ENCODE measurements at regions not wholly inside any gene's neighbourhood (a gene's known extent, or its start where the extent isn't known, plus 50 kb on each side); places are given as distances from the start of the nearest gene placed in this dataset.

DNA sequence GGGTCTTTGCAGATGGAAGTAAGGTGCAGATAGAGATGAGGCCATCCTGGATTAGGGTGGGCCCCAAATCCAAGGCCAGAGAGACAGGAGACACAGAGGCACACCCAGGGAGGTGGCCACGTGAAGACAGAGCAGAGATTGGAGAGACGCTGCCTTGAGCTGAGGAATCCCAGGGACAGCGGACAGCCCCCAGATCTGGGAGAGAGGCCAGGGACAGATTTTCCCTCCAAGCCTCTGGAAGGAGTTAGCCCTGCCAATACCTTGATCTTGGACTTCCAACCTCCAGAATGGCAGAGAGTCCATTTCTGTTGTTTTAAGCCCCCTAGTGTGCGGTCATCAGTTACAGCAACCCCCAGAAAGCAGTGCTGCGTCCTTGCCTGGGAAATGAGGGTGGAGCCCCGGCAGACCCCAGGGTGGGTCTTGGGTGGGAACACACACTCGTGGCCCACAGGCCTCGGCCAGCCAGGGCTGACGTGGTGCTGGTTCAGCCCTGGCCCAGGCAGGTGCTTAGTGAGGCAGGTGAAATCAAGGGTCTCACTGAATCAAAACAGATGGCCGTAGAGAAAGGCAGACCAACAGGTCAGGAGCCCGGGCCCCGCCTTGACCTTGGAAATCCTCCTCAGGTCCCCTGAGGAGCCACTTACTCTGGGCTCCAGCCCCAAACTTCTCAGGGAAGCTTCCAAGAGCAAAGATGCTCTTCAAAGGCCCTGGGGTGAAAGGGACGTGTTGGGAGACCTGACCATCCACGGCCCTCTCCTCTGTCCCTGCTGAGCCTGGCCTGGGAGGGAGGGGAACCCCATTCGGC is 169.3 kb downstream of the RBFOX3 start:
- Histone ChIP-seq H3K36me3 (no peaks in the 10 kb centered on the region), H3K27me3 (peaks cover 0 to 79% of the 10 kb centered on the region in 2 donors), H3K9me3 (no peaks in the 10 kb centered on the region), H3K27ac (no peak overlapping the region), H3K4me1 (no peaks in the 10 kb centered on the region), H3K4me3 (no peak overlapping the region)
- no peak for DNase-seq
- no peak for TF ChIP-seq CTCF (IDR thresholded peaks at IDR 0.05)
- intact Hi-C loops (cut with DNase I; ENCODE audit: low total_unique reads) = no loop called here

DNA sequence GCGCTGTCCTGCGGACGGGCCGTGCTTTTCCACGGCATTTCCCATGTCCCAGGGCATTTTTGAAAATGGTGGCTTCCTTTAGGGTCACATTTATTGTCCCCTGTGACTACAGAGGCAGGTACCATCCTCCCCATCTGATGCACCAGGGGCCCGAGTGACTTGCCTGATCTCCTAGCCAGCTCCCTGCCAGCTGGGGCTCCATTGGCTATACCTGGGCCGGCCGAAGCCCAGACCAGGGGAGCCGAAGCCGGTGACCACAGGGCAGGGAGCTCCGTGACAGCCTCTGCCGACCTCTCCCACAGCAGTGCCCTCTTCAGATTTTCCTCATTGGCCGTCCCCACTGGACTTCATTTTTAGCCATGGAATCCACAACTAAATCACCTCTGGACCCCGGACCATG is 170.6 kb downstream of the RBFOX3 start:
- DNase-seq = no peak
- Histone ChIP-seq H3K27me3 (peaks cover 0 to 82% of the 10 kb centered on the region in 2 donors), H3K4me3 (no peak overlapping the region), H3K4me1 (no peaks in the 10 kb centered on the region), H3K27ac (no peak overlapping the region), H3K9me3 (no peaks in the 10 kb centered on the region), H3K36me3 (no peaks in the 10 kb centered on the region)
- intact Hi-C loops (cut with DNase I; ENCODE audit: low total_unique reads) = no loop called here
- no peak for TF ChIP-seq CTCF (IDR thresholded peaks at IDR 0.05)

DNA sequence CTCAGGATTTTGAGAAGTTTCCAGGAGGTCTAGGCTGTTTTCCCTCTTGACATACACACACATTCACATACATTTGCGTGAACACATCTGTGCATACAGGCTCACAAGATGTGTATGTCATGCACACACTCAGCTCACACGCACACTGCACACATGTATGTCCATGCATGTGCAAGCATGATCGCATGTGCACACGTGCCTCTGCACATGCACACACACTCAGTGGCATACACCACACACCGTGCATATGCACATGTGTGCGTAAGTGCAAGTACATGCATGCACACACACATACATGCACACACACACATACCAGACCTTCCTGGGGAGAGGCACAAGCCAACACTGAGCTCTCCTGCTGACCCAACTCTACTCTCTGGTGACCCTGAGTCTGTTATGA is 171.4 kb downstream of the RBFOX3 start:
- Histone ChIP-seq H3K9me3 (no peaks in the 10 kb centered on the region), H3K27me3 (peaks cover 0 to 86% of the 10 kb centered on the region in 2 donors), H3K36me3 (no peaks in the 10 kb centered on the region), H3K4me3 (no peak overlapping the region), H3K4me1 (no peaks in the 10 kb centered on the region), H3K27ac (no peak overlapping the region)
- DNase-seq = no peak
- TF ChIP-seq CTCF (IDR thresholded peaks at IDR 0.05) = no peak
- intact Hi-C loops (cut with DNase I; ENCODE audit: low total_unique reads) = no loop called here

DNA sequence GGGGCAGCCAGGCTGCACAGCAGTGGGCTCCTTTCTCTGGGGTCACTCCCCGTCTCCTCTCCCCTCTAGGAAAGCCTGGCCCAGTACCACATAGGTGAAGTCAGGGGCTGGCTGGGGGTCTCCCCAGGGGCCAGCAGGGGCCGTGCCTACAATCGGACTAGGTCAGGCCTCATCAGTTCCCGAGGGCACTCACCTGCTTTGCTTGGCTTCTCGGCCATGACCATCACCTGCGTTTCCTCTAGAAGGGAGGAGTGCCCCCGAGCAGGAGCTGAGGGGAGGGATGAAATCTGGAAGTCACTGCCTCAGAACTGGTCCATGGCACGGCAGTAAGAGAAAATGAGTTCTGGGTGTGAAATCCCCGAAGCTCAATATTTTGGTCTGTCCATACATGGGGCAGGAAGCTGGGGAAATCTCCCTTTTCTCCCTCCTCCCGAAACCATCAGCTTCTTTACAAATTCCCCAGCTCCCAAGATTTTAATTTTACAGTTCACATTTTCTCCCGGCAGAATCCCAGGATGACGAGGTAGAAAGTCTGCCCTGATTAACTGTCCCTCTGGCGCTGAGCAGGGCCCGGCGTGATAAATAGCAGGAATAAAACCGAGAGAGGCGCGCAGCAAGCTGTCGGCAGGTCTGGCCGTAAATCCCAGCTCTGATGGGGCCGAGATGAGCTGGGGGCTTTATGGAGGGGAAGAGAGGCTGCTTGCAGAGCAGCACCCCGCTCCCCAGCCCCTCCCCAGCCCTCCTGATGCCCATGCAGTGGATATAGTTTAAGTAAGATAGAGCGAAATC is 172.1 kb downstream of the RBFOX3 start:
- Histone ChIP-seq H3K27ac (no peak overlapping the region), H3K4me1 (no peaks in the 10 kb centered on the region), H3K4me3 (no peak overlapping the region), H3K9me3 (no peaks in the 10 kb centered on the region), H3K27me3 (peaks cover 0 to 86% of the 10 kb centered on the region in 2 donors), H3K36me3 (no peaks in the 10 kb centered on the region)
- no peak for DNase-seq
- intact Hi-C loops (cut with DNase I; ENCODE audit: low total_unique reads) = no loop called here
- TF ChIP-seq CTCF (IDR thresholded peaks at IDR 0.05) = no peak

- Histone ChIP-seq H3K4me3 (no peak overlapping the region), H3K36me3 (no peaks in the 10 kb centered on the region), H3K4me1 (no peaks in the 10 kb centered on the region), H3K27me3 (peaks cover 0 to 90% of the 10 kb centered on the region in 2 donors), H3K9me3 (no peaks in the 10 kb centered on the region), H3K27ac (no peak overlapping the region)
- intact Hi-C loops (cut with DNase I; ENCODE audit: low total_unique reads) = no loop called here
- no peak for TF ChIP-seq CTCF (IDR thresholded peaks at IDR 0.05)
- no peak for DNase-seq
Measured at GRCh38 chr17:79438058-79438457, 172.8 kb downstream of the RBFOX3 start.
